ENCODE measurements at regions not wholly inside any gene's neighbourhood (a gene's known extent, or its start where the extent isn't known, plus 50 kb on each side); places are given as distances from the start of the nearest gene placed in this dataset.

GRCh38 chr18:11279461-11279860 lies 130.1 kb upstream of the PIEZO2 start:
- Histone ChIP-seq H3K27me3 (no peaks in the 10 kb centered on the region), H3K4me3 (no peak overlapping the region), H3K4me1 (peaks cover 0 to 15% (median 13%) of the 10 kb centered on the region in 4 donors), H3K36me3 (no peaks in the 10 kb centered on the region), H3K27ac (no peak overlapping the region), H3K9me3 (no peaks in the 10 kb centered on the region)
- intact Hi-C loops (cut with DNase I; ENCODE audit: low total_unique reads): no loop called here
- no peak for DNase-seq
- no peak for TF ChIP-seq CTCF (IDR thresholded peaks at IDR 0.05)

- Histone ChIP-seq H3K4me3 (no peak overlapping the region), H3K27ac (no peak overlapping the region), H3K27me3 (no peaks in the 10 kb centered on the region), H3K36me3 (no peaks in the 10 kb centered on the region), H3K9me3 (no peaks in the 10 kb centered on the region), H3K4me1 (no peaks in the 10 kb centered on the region)
- intact Hi-C loops (cut with DNase I; ENCODE audit: low total_unique reads): no loop called here
- DNase-seq: no peak
- TF ChIP-seq CTCF (IDR thresholded peaks at IDR 0.05): no peak
Observed at GRCh38 chr18:11276678-11277077, 127.3 kb upstream of the PIEZO2 start.

GRCh38 chr18:11274144-11274794 lies 124.9 kb upstream of the PIEZO2 start:
- Histone ChIP-seq H3K9me3 (no peaks in the 10 kb centered on the region), H3K36me3 (no peaks in the 10 kb centered on the region), H3K27me3 (no peaks in the 10 kb centered on the region), H3K27ac (no peak overlapping the region), H3K4me3 (no peak overlapping the region), H3K4me1 (peaks cover 0 to 3% (median 2%) of the 10 kb centered on the region in 4 donors)
- intact Hi-C loops (cut with DNase I; ENCODE audit: low total_unique reads): no loop called here
- no peak for DNase-seq
- no peak for TF ChIP-seq CTCF (IDR thresholded peaks at IDR 0.05)

GRCh38 chr18:11272516-11272915 lies 123.1 kb upstream of the PIEZO2 start:
- H3K4me3 ChIP-seq: no peak overlapping the region
- H3K27me3 ChIP-seq: no peaks in the 10 kb centered on the region
- H3K4me1 ChIP-seq: peaks cover 0 to 21% (median 13%) of the 10 kb centered on the region in 4 donors
- no peaks in the 10 kb centered on the region for H3K36me3 ChIP-seq
- DNase-seq: no peak
- no peaks in the 10 kb centered on the region for H3K9me3 ChIP-seq
- TF ChIP-seq CTCF (IDR thresholded peaks at IDR 0.05): no peak
- intact Hi-C loops (cut with DNase I; ENCODE audit: low total_unique reads): no loop called here
- H3K27ac ChIP-seq: no peak overlapping the region

- intact Hi-C loops (cut with DNase I; ENCODE audit: low total_unique reads): no loop called here
- H3K27ac ChIP-seq: no peak overlapping the region
- H3K4me3 ChIP-seq: no peak overlapping the region
- H3K36me3 ChIP-seq: no peaks in the 10 kb centered on the region
- no peaks in the 10 kb centered on the region for H3K9me3 ChIP-seq
- peaks cover 0 to 21% (median 13%) of the 10 kb centered on the region in 4 donors for H3K4me1 ChIP-seq
- no peak for TF ChIP-seq CTCF (IDR thresholded peaks at IDR 0.05)
- no peaks in the 10 kb centered on the region for H3K27me3 ChIP-seq
- no peak for DNase-seq
Observed at GRCh38 chr18:11271954-11272353, 122.6 kb upstream of the PIEZO2 start.

- Histone ChIP-seq H3K27me3 (no peaks in the 10 kb centered on the region), H3K9me3 (no peaks in the 10 kb centered on the region), H3K36me3 (no peaks in the 10 kb centered on the region), H3K4me1 (peaks cover 0 to 21% (median 13%) of the 10 kb centered on the region in 4 donors), H3K4me3 (peak overlapping the region; percentile 6 to 21), H3K27ac (no peak overlapping the region)
- no peak for DNase-seq
- intact Hi-C loops (cut with DNase I; ENCODE audit: low total_unique reads): no loop called here
- no peak for TF ChIP-seq CTCF (IDR thresholded peaks at IDR 0.05)
Observed at GRCh38 chr18:11269257-11269656, 119.9 kb upstream of the PIEZO2 start.

Measured in tibial artery (tissue), 4 donors.